IMR-90 (cell line): ENCODE measurements at regions not wholly inside any gene's neighbourhood (a gene's known extent, or its start where the extent isn't known, plus 50 kb on each side); places are given as distances from the start of the nearest gene placed in this dataset.

Experiments used
- ATAC-seq: fragments of 200-7000 bp; cut with Tn5 transposase; 2 replicates; pipeline ENCODE4 v1.9.1; 2020; ENCODE audit warnings: low read depth, mild to moderate bottlenecking, moderate library complexity
- BruUV-seq: library from RNA; stranded (reverse); fragments of 400-500 nt; replicated peaks from 2 replicates; lab custom pipeline; 2021; lab: Mats Ljungman, UMichigan
- CTCF ChIA-PET: fragments of 300-600 bp; formaldehyde crosslinking; extraction: SDS; loops from one replicate; lab custom pipeline; 2021; ENCODE audit warnings: antibody characterized with exemption; lab: Yijun Ruan, JAX
- POLR2A ChIA-PET: fragments of 300-600 bp; sonication (Branson Sonifier 250); formaldehyde crosslinking; loops from one replicate; lab custom pipeline; 2022; ENCODE audit warnings: antibody characterized with exemption; ENCODE audit not compliant: unreplicated experiment; lab: Charles Lee
- DNase-seq: peaks from one replicate; pipeline ENCODE4 v3.0.0; 2013
- H2AFZ ChIP-seq: replicated peaks from 2 replicates; pipeline ENCODE3; 2013; ENCODE audit warnings: low read length, mild to moderate bottlenecking; ENCODE audit not compliant: poor library complexity
- H2AK5ac ChIP-seq: 2 replicates; pipeline ENCODE4 v1.6.1; 2013; ENCODE audit warnings: low read depth, low read length, inconsistent platforms
- H2AK9ac ChIP-seq: replicated peaks from 2 replicates; pipeline ENCODE3; 2013; ENCODE audit warnings: mild to moderate bottlenecking, low read depth, low read length, moderate library complexity; ENCODE audit not compliant: poor library complexity
- H2BK120ac ChIP-seq: 2 replicates; pipeline ENCODE4 v1.6.1; 2013; ENCODE audit warnings: low read depth, low read length, inconsistent platforms
- H2BK15ac ChIP-seq: 3 replicates; pipeline ENCODE4 v1.6.1; 2013; ENCODE audit warnings: low read depth, low read length, inconsistent platforms
- H2BK20ac ChIP-seq: 2 replicates; pipeline ENCODE4 v1.6.1; 2013; ENCODE audit warnings: low read depth, mild to moderate bottlenecking, inconsistent platforms, low read length, moderate library complexity
- H2BK5ac ChIP-seq: 2 replicates; pipeline ENCODE4 v1.6.1; 2013; ENCODE audit warnings: mild to moderate bottlenecking, low read depth, low read length, inconsistent platforms; ENCODE audit not compliant: poor library complexity, severe bottlenecking
- H3K14ac ChIP-seq: replicated peaks from 2 replicates; pipeline ENCODE4 v1.6.1; 2013; ENCODE audit warnings: low read depth, low read length, inconsistent platforms
- H3K18ac ChIP-seq: 2 replicates; pipeline ENCODE4 v1.6.1; 2013; ENCODE audit warnings: low read depth, low read length, control low read depth
- H3K23ac ChIP-seq: 2 replicates; pipeline ENCODE4 v1.6.1; 2013; ENCODE audit warnings: low read depth, low read length, inconsistent platforms
- H3K27ac ChIP-seq: 2 replicates; pipeline ENCODE4 v1.5.1; 2013; ENCODE audit warnings: mild to moderate bottlenecking, control low read depth, low read length; ENCODE audit not compliant: insufficient read depth
- H3K27me3 ChIP-seq: 2 replicates; pipeline ENCODE4 v1.6.1; 2013; ENCODE audit warnings: low read length; ENCODE audit not compliant: control insufficient read depth, insufficient read depth
- H3K36me3 ChIP-seq: 2 replicates; pipeline ENCODE4 v1.6.1; 2013; ENCODE audit warnings: low read length, mixed read lengths; ENCODE audit not compliant: control insufficient read depth, insufficient read depth
- H3K4ac ChIP-seq: 2 replicates; pipeline ENCODE4 v1.6.1; 2013; ENCODE audit warnings: low read depth, low read length, inconsistent platforms
- H3K4me1 ChIP-seq: 2 replicates; pipeline ENCODE4 v1.6.1; 2013; ENCODE audit warnings: low read length, mixed read lengths; ENCODE audit not compliant: control insufficient read depth, insufficient read depth
- H3K4me2 ChIP-seq: 2 replicates; pipeline ENCODE4 v1.6.1; 2013; ENCODE audit warnings: low read depth, mild to moderate bottlenecking, control low read depth, low read length, moderate library complexity
- H3K4me3 ChIP-seq: 2 replicates; pipeline ENCODE4 v1.5.1; 2013; ENCODE audit warnings: low read depth, mild to moderate bottlenecking, control low read depth, low read length, moderate library complexity; ENCODE audit not compliant: insufficient read depth
- H3K56ac ChIP-seq: 2 replicates; pipeline ENCODE4 v1.6.1; 2013; ENCODE audit warnings: low read length, inconsistent platforms; ENCODE audit not compliant: insufficient read depth; ENCODE audit errors: extremely low read depth
- H3K79me1 ChIP-seq, 2 experiments: 2 replicates each; pipeline ENCODE4 v1.6.1; 2013; ENCODE audit warnings: low read length in 2 of 2, inconsistent platforms in 1 of 2, low read depth in 1 of 2
- H3K9ac ChIP-seq: 2 replicates; pipeline ENCODE4 v1.6.1; 2013; ENCODE audit warnings: low read depth, low read length, control low read depth
- H3K9me1 ChIP-seq: 2 replicates; pipeline ENCODE4 v1.6.1; 2013; ENCODE audit warnings: low read length, inconsistent platforms; ENCODE audit not compliant: insufficient read depth
- H3K9me3 ChIP-seq: 2 replicates; pipeline ENCODE4 v1.6.1; 2013; ENCODE audit warnings: low read length; ENCODE audit not compliant: control insufficient read depth, insufficient read depth
- H4K20me1 ChIP-seq: 2 replicates; pipeline ENCODE4 v1.6.1; 2013; ENCODE audit warnings: low read length, inconsistent platforms; ENCODE audit not compliant: insufficient read depth
- H4K5ac ChIP-seq: 2 replicates; pipeline ENCODE4 v1.6.1; 2013; ENCODE audit warnings: mild to moderate bottlenecking, low read depth, low read length, control low read depth
- H4K8ac ChIP-seq, 2 experiments: 2 replicates each; pipeline ENCODE4 v1.6.1; 2013; ENCODE audit warnings: low read depth in 2 of 2, low read length in 2 of 2, control low read depth in 1 of 2, inconsistent platforms in 1 of 2
- H4K91ac ChIP-seq: 2 replicates; pipeline ENCODE4 v1.6.1; 2013; ENCODE audit warnings: low read depth, low read length, inconsistent platforms; ENCODE audit not compliant: insufficient read depth
- CEBPB ChIP-seq: IDR thresholded peaks from 2 replicates; pipeline ENCODE4 v1.6.1; 2012; ENCODE audit warnings: low read depth, low read length, improper control_type of control experiment
- ELK1 ChIP-seq: fragments of 150-350 bp; IDR thresholded peaks from 2 replicates; pipeline ENCODE4 v1.6.1; 2016; ENCODE audit warnings: low read depth, mild to moderate bottlenecking, low read length, moderate library complexity, borderline replicate concordance
- FOS ChIP-seq: fragments of 150-350 bp; IDR thresholded peaks from 2 replicates; pipeline ENCODE4 v1.6.1; 2016; ENCODE audit warnings: low read depth, low read length
- MAFK ChIP-seq: IDR thresholded peaks from 2 replicates; pipeline ENCODE4 v1.6.1; 2012; ENCODE audit warnings: low read depth, low read length, improper control_type of control experiment
- MAZ ChIP-seq: IDR thresholded peaks from 2 replicates; pipeline ENCODE4 v1.6.1; 2012; ENCODE audit warnings: low read depth, mild to moderate bottlenecking, low read length, improper control_type of control experiment, moderate library complexity, borderline replicate concordance
- MXI1 ChIP-seq: IDR thresholded peaks from 2 replicates; pipeline ENCODE4 v1.6.1; 2012; ENCODE audit warnings: low read depth, mild to moderate bottlenecking, low read length, moderate library complexity, borderline replicate concordance
- NFE2L2 ChIP-seq: fragments of 150-350 bp; IDR thresholded peaks from 2 replicates; pipeline ENCODE4 v1.6.1; 2016; ENCODE audit warnings: low read depth, mild to moderate bottlenecking, low read length
- POLR2A ChIP-seq: IDR thresholded peaks from 2 replicates; pipeline ENCODE4 v1.6.1; 2012; ENCODE audit warnings: mild to moderate bottlenecking, low read depth, low read length
- RAD21 ChIP-seq: IDR thresholded peaks from 2 replicates; pipeline ENCODE4 v1.6.1; 2012; ENCODE audit warnings: low read length, improper control_type of control experiment
- RCOR1 ChIP-seq: IDR thresholded peaks from 2 replicates; pipeline ENCODE4 v1.6.1; 2012; ENCODE audit warnings: mild to moderate bottlenecking, low read length, improper control_type of control experiment; ENCODE audit not compliant: insufficient replicate concordance
- RFX5 ChIP-seq: IDR thresholded peaks from 2 replicates; pipeline ENCODE4 v1.8.0; 2012; ENCODE audit warnings: low read depth, mild to moderate bottlenecking, low read length, moderate library complexity
- SMC3 ChIP-seq: fragments of 150-350 bp; IDR thresholded peaks from 2 replicates; pipeline ENCODE4 v1.6.1; 2016; ENCODE audit warnings: low read depth, mild to moderate bottlenecking, antibody characterized with exemption, low read length, moderate library complexity
- WGBS, 2 experiments: methylation state at CpG; one replicate each; pipeline versions ENCODE4 v1.1.5 to v1.1.7; 2013; ENCODE audit warnings: missing lambda C conversion rate in 2 of 2; ENCODE audit not compliant: insufficient read length in 1 of 2; ENCODE audit errors: extremely low coverage in 2 of 2; 5-methylcytosine and 5-hydroxymethylcytosine counted together
- dilution Hi-C: fragments of 300-500 bp; cut with HindIII; formaldehyde crosslinking; loops from one replicate; pipeline ENCODE4 v1.14.3; 2018; ENCODE audit warnings: low sequenced_read_pairs; ENCODE audit not compliant: unreplicated experiment
- in situ Hi-C: fragments of 300-500 bp; cut with MboI; formaldehyde crosslinking; loops from 3 replicates; pipeline ENCODE4 v1.14.3; 2019; ENCODE audit warnings: low sequenced_read_pairs, inconsistent platforms, mixed read lengths
- intact Hi-C: fragments of 100-400 bp; cut with micrococcal nuclease; formaldehyde crosslinking; loops from 2 replicates; pipeline ENCODE4 v1.10.0; 2022
- TF ChIP-seq, protein P1 (sequence below): conservative IDR thresholded peaks from 2 replicates; pipeline ENCODE4 v1.5.1; 2012; ENCODE audit warnings: mild to moderate bottlenecking, low read depth, low read length, improper control_type of control experiment

DNA sequence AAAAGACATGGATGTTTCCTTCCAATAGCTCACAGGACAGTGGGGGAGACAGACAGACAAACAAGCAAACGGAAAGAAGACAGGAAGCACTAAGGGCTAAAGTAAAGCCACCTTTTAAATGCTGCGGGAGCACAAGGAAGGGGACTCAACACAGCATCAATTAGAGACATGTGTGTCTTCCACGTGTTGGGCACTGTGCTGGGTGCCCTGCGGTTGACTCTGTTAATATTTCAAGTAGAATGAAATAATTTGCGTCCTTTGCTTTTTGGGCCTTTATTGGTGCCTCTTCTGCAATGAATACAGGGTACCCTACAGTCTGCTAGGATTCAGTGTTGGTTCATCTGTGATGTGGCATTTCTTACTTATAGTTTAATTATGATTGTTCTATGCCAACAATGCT is 90.9 kb upstream of the CPM start:
- no peak overlapping the region for H3K4me3 ChIP-seq
- H3K56ac ChIP-seq, result no peak overlapping the region
- H3K79me1 ChIP-seq, result no peaks in the 10 kb centered on the region
- in situ Hi-C loops (no loop called here), intact Hi-C loops (no loop called here), dilution Hi-C loops (no loop called here)
- 40% methylated on average over 2 of the region's 5 CpGs; no CpG with 5 or more reads in 1 of the 2 experiments for WGBS, 2 experiments
- no peak overlapping the region for H3K18ac ChIP-seq
- H3K9me3 ChIP-seq, result no peaks in the 10 kb centered on the region
- POLR2A ChIA-PET, result no interaction called here
- no peak for TF ChIP-seq MXI1
- no peak for TF ChIP-seq RCOR1
- no peak for TF ChIP-seq POLR2A
- TF ChIP-seq CEBPB, result no peak
- TF ChIP-seq MAFK, result no peak
- no peak for TF ChIP-seq ELK1
- no peak for TF ChIP-seq FOS
- TF ChIP-seq NFE2L2, result no peak
- TF ChIP-seq RAD21, result no peak
- no peak for TF ChIP-seq MAZ
- TF ChIP-seq SMC3, result no peak
- TF ChIP-seq, protein P1, sequence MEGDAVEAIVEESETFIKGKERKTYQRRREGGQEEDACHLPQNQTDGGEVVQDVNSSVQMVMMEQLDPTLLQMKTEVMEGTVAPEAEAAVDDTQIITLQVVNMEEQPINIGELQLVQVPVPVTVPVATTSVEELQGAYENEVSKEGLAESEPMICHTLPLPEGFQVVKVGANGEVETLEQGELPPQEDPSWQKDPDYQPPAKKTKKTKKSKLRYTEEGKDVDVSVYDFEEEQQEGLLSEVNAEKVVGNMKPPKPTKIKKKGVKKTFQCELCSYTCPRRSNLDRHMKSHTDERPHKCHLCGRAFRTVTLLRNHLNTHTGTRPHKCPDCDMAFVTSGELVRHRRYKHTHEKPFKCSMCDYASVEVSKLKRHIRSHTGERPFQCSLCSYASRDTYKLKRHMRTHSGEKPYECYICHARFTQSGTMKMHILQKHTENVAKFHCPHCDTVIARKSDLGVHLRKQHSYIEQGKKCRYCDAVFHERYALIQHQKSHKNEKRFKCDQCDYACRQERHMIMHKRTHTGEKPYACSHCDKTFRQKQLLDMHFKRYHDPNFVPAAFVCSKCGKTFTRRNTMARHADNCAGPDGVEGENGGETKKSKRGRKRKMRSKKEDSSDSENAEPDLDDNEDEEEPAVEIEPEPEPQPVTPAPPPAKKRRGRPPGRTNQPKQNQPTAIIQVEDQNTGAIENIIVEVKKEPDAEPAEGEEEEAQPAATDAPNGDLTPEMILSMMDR, result no peak
- TF ChIP-seq RFX5, result no peak
- H3K14ac ChIP-seq, result 0 out of 2 replicates have a peak overlapping the region, but pooled peaks have one; percentile 1
- H2AK9ac ChIP-seq, result no peak overlapping the region
- H2BK15ac ChIP-seq, result no peak overlapping the region
- H4K5ac ChIP-seq, result no peak overlapping the region
- H3K9me1 ChIP-seq, result peaks cover 2% of the 10 kb centered on the region; the same call in 1 of the 2 replicates
- H4K91ac ChIP-seq, result peak overlapping the region; percentile 39; the same call in 1 of the 2 replicates
- H3K9ac ChIP-seq, result no peak overlapping the region
- peak overlapping the region; percentile 35 for H2AFZ ChIP-seq
- CTCF ChIA-PET, result interaction anchor here (1.4 kb wide), 1 partner anchor 20 kb away, joined by 4 read pairs; no protein-coding TSS in a partner anchor
- H3K27me3 ChIP-seq, result no peaks in the 10 kb centered on the region
- no peak overlapping the region for H3K23ac ChIP-seq
- H3K4me1 ChIP-seq, result no peaks in the 10 kb centered on the region
- ATAC-seq, result no peak
- H2AK5ac ChIP-seq, result no peak overlapping the region
- no peak for DNase-seq
- peak overlapping the region; percentile 27; the same call in 1 of the 2 replicates for H3K4ac ChIP-seq
- no peak overlapping the region for H3K27ac ChIP-seq
- H2BK5ac ChIP-seq, result no peak overlapping the region
- no TSS peak for BruUV-seq
- H3K4me2 ChIP-seq, result no peak overlapping the region
- no peak overlapping the region for H2BK120ac ChIP-seq
- no peaks in the 10 kb centered on the region for H3K36me3 ChIP-seq
- H4K8ac ChIP-seq, result no peak overlapping the region
- H4K20me1 ChIP-seq, result no peaks in the 10 kb centered on the region
- no peak overlapping the region for H2BK20ac ChIP-seq
